ENCODE measurements at regions not wholly inside any gene's neighbourhood (a gene's known extent, or its start where the extent isn't known, plus 50 kb on each side); places are given as distances from the start of the nearest gene placed in this dataset.

DNA sequence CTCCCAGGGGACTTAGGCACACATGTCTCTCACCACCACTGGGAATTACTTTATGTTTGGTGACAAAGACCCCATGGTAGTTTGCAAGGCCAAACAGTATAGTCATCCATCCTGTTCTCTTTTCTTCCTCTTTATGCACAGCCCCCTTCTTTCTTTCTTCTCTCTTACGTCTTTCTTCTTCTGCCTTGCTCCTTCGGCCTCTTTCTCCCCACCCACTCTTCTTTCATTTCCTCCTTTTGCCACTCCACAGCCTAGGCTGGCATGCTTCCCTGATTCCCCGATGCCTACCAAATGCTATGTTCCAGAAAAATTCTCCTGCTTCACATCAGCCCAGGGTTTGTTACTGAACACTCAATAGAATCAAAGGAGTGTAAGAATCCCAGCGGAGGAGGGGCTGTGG, 62.4 kb upstream of the MKLN1 start:
- Histone ChIP-seq H3K4me1 (no peaks in the 10 kb centered on the region), H3K27me3 (replicated peaks; ENCODE audit: control insufficient read depth, insufficient read depth, low read length) (no peaks in the 10 kb centered on the region), H3K4me3 (ENCODE audit: low read depth, low read length) (no peak overlapping the region), H3K9me3 (peaks cover 4% of the 10 kb centered on the region; the same call in 1 of the 2 replicates), H3K36me3 (ENCODE audit: control insufficient read depth, insufficient read depth, low read length) (no peaks in the 10 kb centered on the region)
- intact Hi-C loops (cut with micrococcal nuclease; ENCODE audit: unreplicated experiment) = loop anchor here (5.0 kb wide), 1 partner anchor 823 kb away; the partner anchor contains the start of gene CEP41
- DNase-seq = no peak
- TF ChIP-seq, protein P1, sequence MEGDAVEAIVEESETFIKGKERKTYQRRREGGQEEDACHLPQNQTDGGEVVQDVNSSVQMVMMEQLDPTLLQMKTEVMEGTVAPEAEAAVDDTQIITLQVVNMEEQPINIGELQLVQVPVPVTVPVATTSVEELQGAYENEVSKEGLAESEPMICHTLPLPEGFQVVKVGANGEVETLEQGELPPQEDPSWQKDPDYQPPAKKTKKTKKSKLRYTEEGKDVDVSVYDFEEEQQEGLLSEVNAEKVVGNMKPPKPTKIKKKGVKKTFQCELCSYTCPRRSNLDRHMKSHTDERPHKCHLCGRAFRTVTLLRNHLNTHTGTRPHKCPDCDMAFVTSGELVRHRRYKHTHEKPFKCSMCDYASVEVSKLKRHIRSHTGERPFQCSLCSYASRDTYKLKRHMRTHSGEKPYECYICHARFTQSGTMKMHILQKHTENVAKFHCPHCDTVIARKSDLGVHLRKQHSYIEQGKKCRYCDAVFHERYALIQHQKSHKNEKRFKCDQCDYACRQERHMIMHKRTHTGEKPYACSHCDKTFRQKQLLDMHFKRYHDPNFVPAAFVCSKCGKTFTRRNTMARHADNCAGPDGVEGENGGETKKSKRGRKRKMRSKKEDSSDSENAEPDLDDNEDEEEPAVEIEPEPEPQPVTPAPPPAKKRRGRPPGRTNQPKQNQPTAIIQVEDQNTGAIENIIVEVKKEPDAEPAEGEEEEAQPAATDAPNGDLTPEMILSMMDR (IDR thresholded peaks at IDR 0.05; ENCODE audit: insufficient read depth in 1 of 2, low read depth in 1 of 2, low read length in 1 of 2, severe bottlenecking in 1 of 2, unreplicated experiment in 1 of 2) = no peak
- no peak overlapping the region for H3K4me3 Mint-ChIP-seq (ENCODE audit: unreplicated experiment)
- H3K27me3 Mint-ChIP-seq (ENCODE audit: insufficient read depth, unreplicated experiment) = peaks cover 2% of the 10 kb centered on the region
- BruUV-seq (replicated peaks) = no TSS peak
- no peaks in the 10 kb centered on the region for H3K4me1 Mint-ChIP-seq (ENCODE audit: low read depth, unreplicated experiment)
- H3K36me3 Mint-ChIP-seq (ENCODE audit: insufficient read depth, unreplicated experiment) = no peaks in the 10 kb centered on the region
- CTCF ChIA-PET = no interaction called here
- no peaks in the 10 kb centered on the region for H3K9me3 Mint-ChIP-seq (ENCODE audit: unreplicated experiment)
- POLR2A ChIA-PET = no interaction called here
- no peak overlapping the region for H3K27ac Mint-ChIP-seq (ENCODE audit: unreplicated experiment)

DNA sequence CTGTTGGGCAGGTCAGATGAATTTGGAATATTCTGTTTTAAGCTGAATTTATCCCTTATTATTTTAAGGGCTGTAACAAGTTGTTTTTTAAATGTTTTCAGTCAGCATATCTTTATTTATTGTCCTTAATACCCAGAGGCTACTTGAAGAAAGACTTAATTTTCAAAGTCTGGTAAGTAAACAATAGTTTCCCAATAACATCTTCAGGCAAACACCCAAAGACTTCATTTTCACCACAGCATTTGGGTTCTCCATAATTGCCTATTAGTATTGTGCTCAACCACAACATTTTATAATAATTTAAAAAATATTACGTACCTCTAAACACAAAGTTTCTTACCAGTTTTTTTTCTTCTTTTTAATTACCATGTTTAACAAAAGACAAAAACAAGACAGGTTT, 60.0 kb upstream of the MKLN1 start:
- H3K27me3 ChIP-seq (replicated peaks; ENCODE audit: control insufficient read depth, insufficient read depth, low read length) = no peaks in the 10 kb centered on the region
- H3K27ac Mint-ChIP-seq (ENCODE audit: unreplicated experiment) = no peak overlapping the region
- no peaks in the 10 kb centered on the region for H3K4me1 ChIP-seq
- no peaks in the 10 kb centered on the region for H3K36me3 ChIP-seq (ENCODE audit: control insufficient read depth, insufficient read depth, low read length)
- CTCF ChIA-PET = no interaction called here
- DNase-seq = no peak
- BruUV-seq (replicated peaks) = no TSS peak
- TF ChIP-seq, protein P1 (IDR thresholded peaks at IDR 0.05; ENCODE audit: insufficient read depth in 1 of 2, low read depth in 1 of 2, low read length in 1 of 2, severe bottlenecking in 1 of 2, unreplicated experiment in 1 of 2) = no peak
- no peak overlapping the region for H3K4me3 ChIP-seq (ENCODE audit: low read depth, low read length)
- peaks cover 2% of the 10 kb centered on the region for H3K27me3 Mint-ChIP-seq (ENCODE audit: insufficient read depth, unreplicated experiment)
- POLR2A ChIA-PET = no interaction called here
- no peaks in the 10 kb centered on the region for H3K4me1 Mint-ChIP-seq (ENCODE audit: low read depth, unreplicated experiment)
- H3K4me3 Mint-ChIP-seq (ENCODE audit: unreplicated experiment) = no peak overlapping the region
- intact Hi-C loops (cut with micrococcal nuclease; ENCODE audit: unreplicated experiment) = loop anchor here (5.0 kb wide), 1 partner anchor 825 kb away; the partner anchor contains the start of gene CEP41
- no peaks in the 10 kb centered on the region for H3K36me3 Mint-ChIP-seq (ENCODE audit: insufficient read depth, unreplicated experiment)
- no peaks in the 10 kb centered on the region for H3K9me3 Mint-ChIP-seq (ENCODE audit: unreplicated experiment)
- no peaks in the 10 kb centered on the region for H3K9me3 ChIP-seq

DNA sequence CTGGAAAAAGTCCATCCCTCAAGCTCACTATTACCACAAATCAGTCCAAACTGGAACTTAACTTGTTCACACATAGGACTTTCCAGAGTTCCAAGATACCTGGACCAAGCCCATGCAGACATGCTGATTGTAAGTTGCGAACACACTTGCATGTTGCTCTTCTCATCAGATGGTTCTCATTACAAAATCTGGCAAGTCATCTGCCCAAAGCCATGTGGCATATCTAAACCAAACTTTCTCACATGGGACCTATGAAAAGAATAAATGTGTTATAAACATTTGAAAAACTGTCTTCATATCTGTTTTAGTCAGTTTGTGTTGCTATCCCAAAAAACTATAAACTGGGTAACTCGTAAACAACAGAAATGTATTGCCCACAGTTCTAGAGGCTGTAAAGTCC, 58.8 kb upstream of the MKLN1 start:
- H3K27ac Mint-ChIP-seq (ENCODE audit: unreplicated experiment) = no peak overlapping the region
- Histone ChIP-seq H3K4me1 (no peaks in the 10 kb centered on the region), H3K9me3 (no peaks in the 10 kb centered on the region), H3K27me3 (replicated peaks; ENCODE audit: control insufficient read depth, insufficient read depth, low read length) (no peaks in the 10 kb centered on the region), H3K4me3 (ENCODE audit: low read depth, low read length) (no peak overlapping the region), H3K36me3 (ENCODE audit: control insufficient read depth, insufficient read depth, low read length) (no peaks in the 10 kb centered on the region)
- no peaks in the 10 kb centered on the region for H3K36me3 Mint-ChIP-seq (ENCODE audit: insufficient read depth, unreplicated experiment)
- intact Hi-C loops (cut with micrococcal nuclease; ENCODE audit: unreplicated experiment) = loop anchor here (5.0 kb wide), 1 partner anchor 827 kb away; the partner anchor contains the start of gene CEP41
- no peak for DNase-seq
- peaks cover 2% of the 10 kb centered on the region for H3K27me3 Mint-ChIP-seq (ENCODE audit: insufficient read depth, unreplicated experiment)
- TF ChIP-seq, protein P1 (IDR thresholded peaks at IDR 0.05; ENCODE audit: insufficient read depth in 1 of 2, low read depth in 1 of 2, low read length in 1 of 2, severe bottlenecking in 1 of 2, unreplicated experiment in 1 of 2) = no peak
- H3K9me3 Mint-ChIP-seq (ENCODE audit: unreplicated experiment) = no peaks in the 10 kb centered on the region
- no TSS peak for BruUV-seq (replicated peaks)
- H3K4me1 Mint-ChIP-seq (ENCODE audit: low read depth, unreplicated experiment) = no peaks in the 10 kb centered on the region
- ChIA-PET CTCF (interaction anchor here (0.6 kb wide), 1 partner anchor 226 kb away, joined by 8 read pairs; no protein-coding TSS in a partner anchor), POLR2A (no interaction called here)
- H3K4me3 Mint-ChIP-seq (ENCODE audit: unreplicated experiment) = no peak overlapping the region
